B cell (primary cell): ENCODE measurements at regions not wholly inside any gene's neighbourhood (a gene's known extent, or its start where the extent isn't known, plus 50 kb on each side); places are given as distances from the start of the nearest gene placed in this dataset.

Experiments used
- ATAC-seq: fragments of 200-7000 bp; cut with Tn5 transposase; one replicate; pipeline ENCODE4 v1.10.0; 2021; ENCODE audit warnings: low read depth, mild to moderate bottlenecking, moderate number of reproducible peaks, moderate library complexity
- CTCF ChIA-PET: fragments of 350-600 bp; sonication (Branson Sonifier 250); formaldehyde crosslinking; loops from one replicate; lab custom pipeline; 2021; ENCODE audit warnings: antibody characterized with exemption, inconsistent platforms; lab: Charles Lee
- POLR2A ChIA-PET: fragments of 350-600 bp; sonication (Branson Sonifier 250); formaldehyde crosslinking; loops from one replicate; lab custom pipeline; 2021; ENCODE audit warnings: antibody characterized with exemption; lab: Charles Lee
- DNase-seq: peaks from one replicate; pipeline ENCODE4 v3.0.0; 2013
- H2AFZ ChIP-seq: 2 replicates; pipeline ENCODE4 v1.6.1; 2012; ENCODE audit warnings: mild to moderate bottlenecking, low read depth, low read length; ENCODE audit not compliant: insufficient read depth, poor library complexity, severe bottlenecking
- H3K27ac ChIP-seq, 2 donors: 1 replicate in 1 of 2; 2 replicates in 1 of 2; pipeline ENCODE4 v1.5.1; 2012 to 2013; ENCODE audit warnings: low read length in 2 of 2, mild to moderate bottlenecking in 2 of 2, moderate library complexity in 1 of 2
- H3K27me3 ChIP-seq, 4 experiments: fragments of 200-600 bp in 1 of 4; sonication (generic) in 1 of 4; replicated peaks in 1 of 4; 1 replicate in 2 of 4; 2 replicates in 2 of 4; pipeline versions ENCODE4 v1.6.1 to v1.7.0; 2013 to 2016; ENCODE audit warnings: low read length in 3 of 4, mild to moderate bottlenecking in 2 of 4, mixed read lengths in 1 of 4, moderate library complexity in 1 of 4; ENCODE audit not compliant: insufficient read depth in 4 of 4, control insufficient read depth in 3 of 4; ENCODE audit errors: control extremely low read depth in 1 of 4
- H3K36me3 ChIP-seq, 2 experiments: replicated peaks in 1 of 2; 1 replicate in 1 of 2; 2 replicates in 1 of 2; pipeline versions ENCODE4 v1.6.1 to v1.7.1; 2013; ENCODE audit warnings: low read length in 1 of 2; ENCODE audit not compliant: insufficient read depth in 2 of 2, control insufficient read depth in 1 of 2; ENCODE audit errors: control extremely low read depth in 1 of 2, extremely low read depth in 1 of 2
- H3K4me1 ChIP-seq, 2 donors: fragments of 200-600 bp in 1 of 2; sonication (generic) in 1 of 2; 1 replicate in 1 of 2; 2 replicates in 1 of 2; pipeline versions ENCODE4 v1.5.1 to v1.6.1; 2013 to 2017; ENCODE audit warnings: low read length in 2 of 2; ENCODE audit not compliant: control insufficient read depth in 2 of 2, insufficient read depth in 2 of 2
- H3K4me2 ChIP-seq: replicated peaks from 2 replicates; pipeline ENCODE3; 2012; ENCODE audit warnings: mild to moderate bottlenecking, low read depth, low read length; ENCODE audit not compliant: poor library complexity, severe bottlenecking
- H3K4me3 ChIP-seq, 5 experiments: fragments of 200-600 bp in 1 of 5; sonication (generic) in 1 of 5; 1 replicate in 3 of 5; 2 replicates in 2 of 5; pipeline versions ENCODE4 v1.5.1 to v1.7.0; 2011 to 2016; ENCODE audit warnings: low read length in 4 of 5, mild to moderate bottlenecking in 4 of 5, low read depth in 2 of 5, control low read depth in 1 of 5, moderate library complexity in 1 of 5; ENCODE audit not compliant: insufficient read depth in 1 of 5; ENCODE audit errors: control extremely low read depth in 1 of 5, extremely low read depth in 1 of 5
- H3K79me2 ChIP-seq: fragments of 200-600 bp; sonication (generic); one replicate; pipeline ENCODE4 v1.6.0; 2016; ENCODE audit warnings: low read length; ENCODE audit not compliant: control insufficient read depth, insufficient read depth
- H3K9ac ChIP-seq: fragments of 200-600 bp; sonication (generic); 2 replicates; pipeline ENCODE4 v1.6.1; 2017; ENCODE audit warnings: mild to moderate bottlenecking, low read length, moderate library complexity
- H3K9me3 ChIP-seq, 3 donors: one replicate each; pipeline versions ENCODE4 v1.6.1 to v1.7.1; 2013; ENCODE audit warnings: low read length in 2 of 3; ENCODE audit not compliant: control insufficient read depth in 2 of 3, insufficient read depth in 1 of 3; ENCODE audit errors: control extremely low read depth in 1 of 3
- H4K20me1 ChIP-seq: 2 replicates; pipeline ENCODE4 v1.6.0; 2012; ENCODE audit warnings: mild to moderate bottlenecking, low read length; ENCODE audit not compliant: insufficient read depth, control insufficient read depth, poor library complexity, severe bottlenecking
- H3K27ac Mint-ChIP-seq: one replicate; pipeline ENCODE4 v1.8.0; 2021; ENCODE audit warnings: mixed read lengths
- H3K27me3 Mint-ChIP-seq: one replicate; pipeline ENCODE4 v1.8.0; 2021; ENCODE audit warnings: mixed read lengths
- H3K4me1 Mint-ChIP-seq: one replicate; pipeline ENCODE4 v1.8.0; 2021; ENCODE audit warnings: mixed read lengths
- H3K4me3 Mint-ChIP-seq: one replicate; pipeline ENCODE4 v1.8.0; 2021; ENCODE audit warnings: mixed read lengths
- H3K9me3 Mint-ChIP-seq: one replicate; pipeline ENCODE4 v1.8.0; 2022; ENCODE audit warnings: mixed read lengths; ENCODE audit not compliant: insufficient read depth
- EZH2 ChIP-seq: IDR thresholded peaks from 2 replicates; pipeline ENCODE4 v1.6.1; 2012; ENCODE audit warnings: borderline replicate concordance, low read depth, mild to moderate bottlenecking, moderate library complexity, low read length; ENCODE audit not compliant: insufficient read depth, poor library complexity, severe bottlenecking
- WGBS: methylation state at CpG from one replicate; pipeline ENCODE4 v1.1.5; 2013; ENCODE audit warnings: missing lambda C conversion rate; ENCODE audit not compliant: insufficient coverage; 5-methylcytosine and 5-hydroxymethylcytosine counted together
- intact Hi-C: fragments of 100-400 bp; cut with micrococcal nuclease; formaldehyde crosslinking; loops from one replicate; pipeline ENCODE4 v1.10.0; 2022
- TF ChIP-seq, protein P1 (sequence below): fragments of 200-600 bp; IDR thresholded peaks from one replicate; pipeline ENCODE4 v1.8.0; 2022; ENCODE audit warnings: antibody characterized with exemption, mild to moderate bottlenecking

DNA sequence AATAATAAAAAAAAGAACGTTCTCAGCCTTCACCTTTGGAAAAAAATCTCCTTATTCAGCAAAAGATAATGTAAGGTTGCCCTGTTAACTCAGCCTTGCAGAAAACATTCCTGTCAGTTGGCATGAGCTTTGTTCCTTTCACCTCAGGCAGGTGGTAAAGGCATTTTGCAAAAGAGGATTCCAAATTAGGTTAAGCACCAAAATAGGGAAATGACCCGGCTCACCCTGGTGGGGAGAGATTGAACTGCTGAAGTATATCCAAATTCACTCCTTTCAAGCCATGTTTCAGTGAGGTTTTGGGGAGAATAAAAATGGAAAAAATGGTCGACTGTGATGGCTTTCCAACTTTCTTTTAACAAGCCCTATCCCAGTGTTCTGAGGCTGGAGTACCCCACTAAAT, 1988.8 kb upstream of the PIK3C3 start:
- POLR2A ChIA-PET: no interaction called here
- Histone ChIP-seq H4K20me1 (no peaks in the 10 kb centered on the region), H3K9me3 (no peaks in the 10 kb centered on the region), H3K9ac (no peak overlapping the region), H3K27ac (no peak overlapping the region), H3K4me2 (no peak overlapping the region), H3K27me3 (no peaks in the 10 kb centered on the region), H2AFZ (no peak overlapping the region), H3K4me1 (no peaks in the 10 kb centered on the region), H3K4me3 (no peak overlapping the region), H3K79me2 (no peaks in the 10 kb centered on the region), H3K36me3 (no peaks in the 10 kb centered on the region)
- no peaks in the 10 kb centered on the region for H3K4me1 Mint-ChIP-seq
- WGBS: no CpG with 5 or more reads among the region's 3 CpGs
- CTCF ChIA-PET: no interaction called here
- H3K27me3 Mint-ChIP-seq: no peaks in the 10 kb centered on the region
- no peak overlapping the region for H3K27ac Mint-ChIP-seq
- peaks cover 2% of the 10 kb centered on the region for H3K9me3 Mint-ChIP-seq
- ATAC-seq: no peak
- intact Hi-C loops: no loop called here
- TF ChIP-seq, protein P1, sequence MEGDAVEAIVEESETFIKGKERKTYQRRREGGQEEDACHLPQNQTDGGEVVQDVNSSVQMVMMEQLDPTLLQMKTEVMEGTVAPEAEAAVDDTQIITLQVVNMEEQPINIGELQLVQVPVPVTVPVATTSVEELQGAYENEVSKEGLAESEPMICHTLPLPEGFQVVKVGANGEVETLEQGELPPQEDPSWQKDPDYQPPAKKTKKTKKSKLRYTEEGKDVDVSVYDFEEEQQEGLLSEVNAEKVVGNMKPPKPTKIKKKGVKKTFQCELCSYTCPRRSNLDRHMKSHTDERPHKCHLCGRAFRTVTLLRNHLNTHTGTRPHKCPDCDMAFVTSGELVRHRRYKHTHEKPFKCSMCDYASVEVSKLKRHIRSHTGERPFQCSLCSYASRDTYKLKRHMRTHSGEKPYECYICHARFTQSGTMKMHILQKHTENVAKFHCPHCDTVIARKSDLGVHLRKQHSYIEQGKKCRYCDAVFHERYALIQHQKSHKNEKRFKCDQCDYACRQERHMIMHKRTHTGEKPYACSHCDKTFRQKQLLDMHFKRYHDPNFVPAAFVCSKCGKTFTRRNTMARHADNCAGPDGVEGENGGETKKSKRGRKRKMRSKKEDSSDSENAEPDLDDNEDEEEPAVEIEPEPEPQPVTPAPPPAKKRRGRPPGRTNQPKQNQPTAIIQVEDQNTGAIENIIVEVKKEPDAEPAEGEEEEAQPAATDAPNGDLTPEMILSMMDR: no peak
- TF ChIP-seq EZH2: no peak
- H3K4me3 Mint-ChIP-seq: no peak overlapping the region
- no peak for DNase-seq

GRCh38 chr18:39962546-39962945, 1992.5 kb upstream of the PIK3C3 start:
- Histone ChIP-seq H3K4me1 (no peaks in the 10 kb centered on the region), H3K27ac (no peak overlapping the region), H3K79me2 (no peaks in the 10 kb centered on the region), H3K9ac (no peak overlapping the region), H4K20me1 (no peaks in the 10 kb centered on the region), H3K4me2 (no peak overlapping the region), H3K4me3 (no peak overlapping the region), H3K9me3 (peaks cover 0 to 4% (median 0%) of the 10 kb centered on the region in 3 donors), H3K36me3 (no peaks in the 10 kb centered on the region), H3K27me3 (no peaks in the 10 kb centered on the region), H2AFZ (no peak overlapping the region)
- ChIA-PET POLR2A (no interaction called here), CTCF (no interaction called here)
- TF ChIP-seq, protein P1: no peak
- no peak for TF ChIP-seq EZH2
- H3K27me3 Mint-ChIP-seq: no peaks in the 10 kb centered on the region
- H3K4me3 Mint-ChIP-seq: no peak overlapping the region
- ATAC-seq (no peak), DNase-seq (no peak)
- intact Hi-C loops: no loop called here
- WGBS: no CpG with 5 or more reads among the region's 2 CpGs
- peaks cover 2% of the 10 kb centered on the region for H3K9me3 Mint-ChIP-seq
- H3K27ac Mint-ChIP-seq: no peak overlapping the region
- H3K4me1 Mint-ChIP-seq: no peaks in the 10 kb centered on the region
